B cell (primary cell): ENCODE measurements at regions not wholly inside any gene's neighbourhood (a gene's known extent, or its start where the extent isn't known, plus 50 kb on each side); places are given as distances from the start of the nearest gene placed in this dataset.
"Not testable (repeated sequence)": the region's sequence is repeated elsewhere in the genome, so short reads cannot be mapped to it uniquely, and the experiment has no call there.

Experiments used
- ATAC-seq: fragments of 200-7000 bp; cut with Tn5 transposase; one replicate; pipeline ENCODE4 v1.10.0; 2021; ENCODE audit warnings: low read depth, mild to moderate bottlenecking, moderate number of reproducible peaks, moderate library complexity
- CTCF ChIA-PET: fragments of 350-600 bp; sonication (Branson Sonifier 250); formaldehyde crosslinking; loops from one replicate; lab custom pipeline; 2021; ENCODE audit warnings: antibody characterized with exemption, inconsistent platforms; lab: Charles Lee
- POLR2A ChIA-PET: fragments of 350-600 bp; sonication (Branson Sonifier 250); formaldehyde crosslinking; loops from one replicate; lab custom pipeline; 2021; ENCODE audit warnings: antibody characterized with exemption; lab: Charles Lee
- DNase-seq: peaks from one replicate; pipeline ENCODE4 v3.0.0; 2013
- H2AFZ ChIP-seq: 2 replicates; pipeline ENCODE4 v1.6.1; 2012; ENCODE audit warnings: mild to moderate bottlenecking, low read depth, low read length; ENCODE audit not compliant: insufficient read depth, poor library complexity, severe bottlenecking
- H3K27ac ChIP-seq, 2 donors: 1 replicate in 1 of 2; 2 replicates in 1 of 2; pipeline ENCODE4 v1.5.1; 2012 to 2013; ENCODE audit warnings: low read length in 2 of 2, mild to moderate bottlenecking in 2 of 2, moderate library complexity in 1 of 2
- H3K27me3 ChIP-seq, 4 experiments: fragments of 200-600 bp in 1 of 4; sonication (generic) in 1 of 4; replicated peaks in 1 of 4; 1 replicate in 2 of 4; 2 replicates in 2 of 4; pipeline versions ENCODE4 v1.6.1 to v1.7.0; 2013 to 2016; ENCODE audit warnings: low read length in 3 of 4, mild to moderate bottlenecking in 2 of 4, mixed read lengths in 1 of 4, moderate library complexity in 1 of 4; ENCODE audit not compliant: insufficient read depth in 4 of 4, control insufficient read depth in 3 of 4; ENCODE audit errors: control extremely low read depth in 1 of 4
- H3K36me3 ChIP-seq, 2 experiments: replicated peaks in 1 of 2; 1 replicate in 1 of 2; 2 replicates in 1 of 2; pipeline versions ENCODE4 v1.6.1 to v1.7.1; 2013; ENCODE audit warnings: low read length in 1 of 2; ENCODE audit not compliant: insufficient read depth in 2 of 2, control insufficient read depth in 1 of 2; ENCODE audit errors: control extremely low read depth in 1 of 2, extremely low read depth in 1 of 2
- H3K4me1 ChIP-seq, 2 donors: fragments of 200-600 bp in 1 of 2; sonication (generic) in 1 of 2; 1 replicate in 1 of 2; 2 replicates in 1 of 2; pipeline versions ENCODE4 v1.5.1 to v1.6.1; 2013 to 2017; ENCODE audit warnings: low read length in 2 of 2; ENCODE audit not compliant: control insufficient read depth in 2 of 2, insufficient read depth in 2 of 2
- H3K4me2 ChIP-seq: replicated peaks from 2 replicates; pipeline ENCODE3; 2012; ENCODE audit warnings: mild to moderate bottlenecking, low read depth, low read length; ENCODE audit not compliant: poor library complexity, severe bottlenecking
- H3K4me3 ChIP-seq, 5 experiments: fragments of 200-600 bp in 1 of 5; sonication (generic) in 1 of 5; 1 replicate in 3 of 5; 2 replicates in 2 of 5; pipeline versions ENCODE4 v1.5.1 to v1.7.0; 2011 to 2016; ENCODE audit warnings: low read length in 4 of 5, mild to moderate bottlenecking in 4 of 5, low read depth in 2 of 5, control low read depth in 1 of 5, moderate library complexity in 1 of 5; ENCODE audit not compliant: insufficient read depth in 1 of 5; ENCODE audit errors: control extremely low read depth in 1 of 5, extremely low read depth in 1 of 5
- H3K79me2 ChIP-seq: fragments of 200-600 bp; sonication (generic); one replicate; pipeline ENCODE4 v1.6.0; 2016; ENCODE audit warnings: low read length; ENCODE audit not compliant: control insufficient read depth, insufficient read depth
- H3K9ac ChIP-seq: fragments of 200-600 bp; sonication (generic); 2 replicates; pipeline ENCODE4 v1.6.1; 2017; ENCODE audit warnings: mild to moderate bottlenecking, low read length, moderate library complexity
- H3K9me3 ChIP-seq, 3 donors: one replicate each; pipeline versions ENCODE4 v1.6.1 to v1.7.1; 2013; ENCODE audit warnings: low read length in 2 of 3; ENCODE audit not compliant: control insufficient read depth in 2 of 3, insufficient read depth in 1 of 3; ENCODE audit errors: control extremely low read depth in 1 of 3
- H4K20me1 ChIP-seq: 2 replicates; pipeline ENCODE4 v1.6.0; 2012; ENCODE audit warnings: mild to moderate bottlenecking, low read length; ENCODE audit not compliant: insufficient read depth, control insufficient read depth, poor library complexity, severe bottlenecking
- H3K27ac Mint-ChIP-seq: one replicate; pipeline ENCODE4 v1.8.0; 2021; ENCODE audit warnings: mixed read lengths
- H3K27me3 Mint-ChIP-seq: one replicate; pipeline ENCODE4 v1.8.0; 2021; ENCODE audit warnings: mixed read lengths
- H3K4me1 Mint-ChIP-seq: one replicate; pipeline ENCODE4 v1.8.0; 2021; ENCODE audit warnings: mixed read lengths
- H3K4me3 Mint-ChIP-seq: one replicate; pipeline ENCODE4 v1.8.0; 2021; ENCODE audit warnings: mixed read lengths
- H3K9me3 Mint-ChIP-seq: one replicate; pipeline ENCODE4 v1.8.0; 2022; ENCODE audit warnings: mixed read lengths; ENCODE audit not compliant: insufficient read depth
- EZH2 ChIP-seq: IDR thresholded peaks from 2 replicates; pipeline ENCODE4 v1.6.1; 2012; ENCODE audit warnings: borderline replicate concordance, low read depth, mild to moderate bottlenecking, moderate library complexity, low read length; ENCODE audit not compliant: insufficient read depth, poor library complexity, severe bottlenecking
- WGBS: methylation state at CpG from one replicate; pipeline ENCODE4 v1.1.5; 2013; ENCODE audit warnings: missing lambda C conversion rate; ENCODE audit not compliant: insufficient coverage; 5-methylcytosine and 5-hydroxymethylcytosine counted together
- intact Hi-C: fragments of 100-400 bp; cut with micrococcal nuclease; formaldehyde crosslinking; loops from one replicate; pipeline ENCODE4 v1.10.0; 2022

GRCh38 chr2:52340171-52340570, 1308.2 kb upstream of the NRXN1 start:
- H3K36me3 ChIP-seq: no peaks in the 10 kb centered on the region
- no peaks in the 10 kb centered on the region for H3K9me3 Mint-ChIP-seq
- TF ChIP-seq EZH2: no peak
- peaks cover 0 to 1% (median 0%) of the 10 kb centered on the region in 3 donors for H3K9me3 ChIP-seq
- no peaks in the 10 kb centered on the region for H3K4me1 Mint-ChIP-seq
- intact Hi-C loops: no loop called here
- no peak overlapping the region for H3K27ac ChIP-seq
- H3K4me3 Mint-ChIP-seq: no peak overlapping the region
- no peaks in the 10 kb centered on the region for H3K79me2 ChIP-seq
- H3K4me2 ChIP-seq: no peak overlapping the region
- no peaks in the 10 kb centered on the region for H4K20me1 ChIP-seq
- DNase-seq: no peak
- H3K4me1 ChIP-seq: no peaks in the 10 kb centered on the region
- no CpG with 5 or more reads among the region's 1 CpG for WGBS
- H2AFZ ChIP-seq: no peak overlapping the region
- H3K27ac Mint-ChIP-seq: no peak overlapping the region
- no peak overlapping the region for H3K9ac ChIP-seq
- no peak for ATAC-seq
- POLR2A ChIA-PET: no interaction called here
- H3K4me3 ChIP-seq: no peak overlapping the region
- CTCF ChIA-PET: no interaction called here
- H3K27me3 Mint-ChIP-seq: no peaks in the 10 kb centered on the region
- H3K27me3 ChIP-seq: no peaks in the 10 kb centered on the region

GRCh38 chr2:52337786-52338185, 1305.9 kb upstream of the NRXN1 start:
- H3K79me2 ChIP-seq, H3K27ac ChIP-seq, H3K4me1 Mint-ChIP-seq, H3K4me3 ChIP-seq, H3K4me2 ChIP-seq, H3K27me3 ChIP-seq, H3K9ac ChIP-seq, H2AFZ ChIP-seq, ATAC-seq, intact Hi-C loops, CTCF ChIA-PET, H3K4me1 ChIP-seq, H3K4me3 Mint-ChIP-seq, POLR2A ChIA-PET, H3K36me3 ChIP-seq, DNase-seq, H3K27me3 Mint-ChIP-seq, H3K9me3 Mint-ChIP-seq, H4K20me1 ChIP-seq, H3K9me3 ChIP-seq, H3K27ac Mint-ChIP-seq: not testable (repeated sequence)
- 67% methylated on average over 1 of the region's 7 CpGs for WGBS
